H9 (cell line): ENCODE measurements at regions not wholly inside any gene's neighbourhood (a gene's known extent, or its start where the extent isn't known, plus 50 kb on each side); places are given as distances from the start of the nearest gene placed in this dataset.

Experiments
- DNase-seq: peaks from one replicate; pipeline ENCODE4 v3.0.0-alpha.2; 2017
- H2AFZ ChIP-seq: one replicate; pipeline ENCODE4 v1.6.1; 2013; ENCODE audit warnings: mild to moderate bottlenecking, low read length, control low read depth, moderate library complexity
- H2AK5ac ChIP-seq: 2 replicates; pipeline ENCODE4 v1.6.1; 2013; ENCODE audit warnings: low read length, control low read depth, mixed read lengths; ENCODE audit not compliant: insufficient read length
- H2BK120ac ChIP-seq: one replicate; pipeline ENCODE4 v1.6.1; 2013; ENCODE audit warnings: low read depth, mild to moderate bottlenecking, low read length, control low read depth, inconsistent platforms; ENCODE audit not compliant: poor library complexity, severe bottlenecking
- H2BK12ac ChIP-seq: 2 replicates; pipeline ENCODE4 v1.6.1; 2013; ENCODE audit warnings: low read length, control low read depth, mixed read lengths, low read depth; ENCODE audit not compliant: insufficient read length
- H2BK15ac ChIP-seq: 2 replicates; pipeline ENCODE4 v1.6.1; 2013; ENCODE audit warnings: low read depth, low read length, control low read depth
- H2BK20ac ChIP-seq: one replicate; pipeline ENCODE4 v1.6.1; 2013; ENCODE audit warnings: low read depth, mild to moderate bottlenecking, low read length, control low read depth, inconsistent platforms; ENCODE audit not compliant: poor library complexity, severe bottlenecking
- H2BK5ac ChIP-seq: 2 replicates; pipeline ENCODE4 v1.6.1; 2013; ENCODE audit warnings: low read length, control low read depth, mixed read lengths; ENCODE audit not compliant: insufficient read length
- H3K14ac ChIP-seq: 2 replicates; pipeline ENCODE4 v1.6.1; 2013; ENCODE audit warnings: low read length, control low read depth; ENCODE audit not compliant: insufficient read depth
- H3K18ac ChIP-seq: 2 replicates; pipeline ENCODE4 v1.6.1; 2013; ENCODE audit warnings: low read depth, mild to moderate bottlenecking, mixed read lengths, low read length, control low read depth; ENCODE audit not compliant: insufficient read length
- H3K23ac ChIP-seq: 2 replicates; pipeline ENCODE4 v1.6.1; 2013; ENCODE audit warnings: low read length, control low read depth, mixed read lengths, low read depth; ENCODE audit not compliant: insufficient read length
- H3K23me2 ChIP-seq: 2 replicates; pipeline ENCODE4 v1.6.1; 2013; ENCODE audit warnings: low read depth, mild to moderate bottlenecking, mixed read lengths, low read length, control low read depth; ENCODE audit not compliant: insufficient read length, poor library complexity, severe bottlenecking
- H3K27ac ChIP-seq: 2 replicates; pipeline ENCODE4 v1.5.1; 2013; ENCODE audit warnings: low read length, control low read depth, mixed read lengths, low read depth; ENCODE audit not compliant: insufficient read length
- H3K27me3 ChIP-seq: 2 replicates; pipeline ENCODE4 v1.6.1; 2013; ENCODE audit warnings: low read length, control low read depth, inconsistent platforms; ENCODE audit not compliant: insufficient read depth
- H3K4ac ChIP-seq: 2 replicates; pipeline ENCODE4 v1.6.1; 2013; ENCODE audit warnings: low read depth, mild to moderate bottlenecking, control low read depth, inconsistent platforms, low read length, moderate library complexity
- H3K4me1 ChIP-seq: 2 replicates; pipeline ENCODE4 v1.6.1; 2013; ENCODE audit warnings: low read length, control low read depth, inconsistent platforms; ENCODE audit not compliant: insufficient read depth
- H3K4me2 ChIP-seq: 2 replicates; pipeline ENCODE4 v1.6.1; 2013; ENCODE audit warnings: low read length, control low read depth, mixed read lengths; ENCODE audit not compliant: insufficient read length, insufficient read depth
- H3K56ac ChIP-seq: 2 replicates; pipeline ENCODE4 v1.6.1; 2013; ENCODE audit warnings: low read depth, mild to moderate bottlenecking, mixed read lengths, low read length, control low read depth; ENCODE audit not compliant: insufficient read length
- H3K79me1 ChIP-seq: 2 replicates; pipeline ENCODE4 v1.6.1; 2013; ENCODE audit warnings: low read depth, mild to moderate bottlenecking, moderate library complexity, low read length, control low read depth, inconsistent platforms; ENCODE audit not compliant: insufficient read depth, poor library complexity, severe bottlenecking
- H3K79me2 ChIP-seq: 2 replicates; pipeline ENCODE4 v1.6.1; 2013; ENCODE audit warnings: low read length, control low read depth, inconsistent platforms; ENCODE audit not compliant: insufficient read depth
- H3K9ac ChIP-seq: 2 replicates; pipeline ENCODE4 v1.6.1; 2013; ENCODE audit warnings: low read length, control low read depth, mixed read lengths; ENCODE audit not compliant: insufficient read length; ENCODE audit errors: extremely low read depth
- H3K9me3 ChIP-seq: one replicate; pipeline ENCODE4 v1.6.1; 2013; ENCODE audit warnings: low read depth, low read length, inconsistent platforms; ENCODE audit not compliant: control insufficient read depth
- H3T11ph ChIP-seq: one replicate; pipeline ENCODE4 v1.6.1; 2013; ENCODE audit warnings: mild to moderate bottlenecking, low read length, control low read depth, inconsistent platforms
- H4K20me1 ChIP-seq: one replicate; pipeline ENCODE4 v1.6.1; 2013; ENCODE audit not compliant: control insufficient read depth, insufficient read length, insufficient read depth
- H4K5ac ChIP-seq: 2 replicates; pipeline ENCODE4 v1.6.1; 2013; ENCODE audit warnings: low read depth, mild to moderate bottlenecking, mixed read lengths, low read length, control low read depth; ENCODE audit not compliant: insufficient read length
- H4K8ac ChIP-seq: replicated peaks from 2 replicates; pipeline ENCODE4 v1.6.1; 2013; ENCODE audit warnings: low read length, control low read depth, mixed read lengths, low read depth; ENCODE audit not compliant: insufficient read length
- H4K91ac ChIP-seq: 2 replicates; pipeline ENCODE4 v1.6.1; 2013; ENCODE audit warnings: low read depth, mild to moderate bottlenecking, moderate library complexity, mixed read lengths, low read length, control low read depth; ENCODE audit not compliant: insufficient read length
- H3K27ac Mint-ChIP-seq, 3 experiments: 2 replicates in 2 of 3; 3 replicates in 1 of 3; pipeline ENCODE4 v1.8.0; 2020 to 2021; ENCODE audit warnings: mixed read lengths in 3 of 3, mild to moderate bottlenecking in 1 of 3, moderate library complexity in 1 of 3
- H3K27me3 Mint-ChIP-seq: 2 replicates; pipeline ENCODE4 v1.8.0; 2021; ENCODE audit warnings: low read depth, mild to moderate bottlenecking, moderate library complexity, mixed read lengths
- H3K36me3 Mint-ChIP-seq, 3 experiments: 2 replicates in 2 of 3; 3 replicates in 1 of 3; pipeline ENCODE4 v1.8.0; 2020 to 2021; ENCODE audit warnings: low read depth in 3 of 3, mixed read lengths in 3 of 3; ENCODE audit not compliant: insufficient read depth in 1 of 3
- H3K4me1 Mint-ChIP-seq, 2 experiments: 2 replicates each; pipeline ENCODE4 v1.8.0; 2020; ENCODE audit warnings: mixed read lengths in 2 of 2
- H3K4me3 Mint-ChIP-seq, 2 experiments: 2 replicates in 1 of 2; 3 replicates in 1 of 2; pipeline ENCODE4 v1.8.0; 2020 to 2021; ENCODE audit warnings: mild to moderate bottlenecking in 2 of 2, mixed read lengths in 2 of 2, moderate library complexity in 1 of 2
- H3K9me3 Mint-ChIP-seq, 2 experiments: 2 replicates in 1 of 2; 3 replicates in 1 of 2; pipeline ENCODE4 v1.8.0; 2020; ENCODE audit warnings: mild to moderate bottlenecking in 2 of 2, mixed read lengths in 2 of 2, moderate library complexity in 1 of 2
- CTCF ChIP-seq: fragments of 200-600 bp; sonication (generic); conservative IDR thresholded peaks from 3 replicates; pipeline ENCODE4 v1.8.0; 2021; ENCODE audit warnings: antibody characterized with exemption, mild to moderate bottlenecking
- WGBS: extraction: QIAGEN DNeasy Blood & Tissue Kit; methylation state at CpG from one replicate; pipeline ENCODE4 v1.1.7; 2013; ENCODE audit warnings: missing lambda C conversion rate, low lambda C conversion rate, mixed read lengths; ENCODE audit not compliant: insufficient read length; ENCODE audit errors: extremely low coverage; 5-methylcytosine and 5-hydroxymethylcytosine counted together

GRCh38 chr22:22112533-22113294 is 130.1 kb upstream of the TOP3B start:
- Histone ChIP-seq H3K56ac (no peak overlapping the region), H4K91ac (no peak overlapping the region), H3K23me2 (no peaks in the 10 kb centered on the region), H2BK20ac (no peak overlapping the region), H2BK15ac (no peak overlapping the region), H3K79me1 (no peaks in the 10 kb centered on the region), H3K79me2 (no peaks in the 10 kb centered on the region), H4K8ac (no peak overlapping the region), H2BK12ac (no peak overlapping the region), H2BK5ac (no peak overlapping the region), H4K20me1 (no peaks in the 10 kb centered on the region), H3T11ph (no peak overlapping the region), H3K27ac (no peak overlapping the region), H3K27me3 (peaks cover 15% of the 10 kb centered on the region), H3K4me1 (no peaks in the 10 kb centered on the region), H3K9ac (no peak overlapping the region), H2AFZ (no peak overlapping the region), H3K9me3 (no peaks in the 10 kb centered on the region), H3K4ac (no peak overlapping the region), H3K14ac (no peak overlapping the region), H3K4me2 (no peak overlapping the region), H2AK5ac (no peak overlapping the region), H3K23ac (no peak overlapping the region), H3K18ac (no peak overlapping the region), H2BK120ac (no peak overlapping the region), H4K5ac (no peak overlapping the region)
- no peak for DNase-seq
- WGBS: no CpG with 5 or more reads among the region's 4 CpGs
- Mint-ChIP-seq H3K27me3 (peaks cover 77% of the 10 kb centered on the region), H3K27ac (no peak overlapping the region), H3K4me3 (no peak overlapping the region), H3K36me3 (no peaks in the 10 kb centered on the region), H3K4me1 (peaks cover 4 to 13% of the 10 kb centered on the region in 2 experiments), H3K9me3 (no peaks in the 10 kb centered on the region)
- no peak for TF ChIP-seq CTCF
